GM18861 (cell line): ENCODE measurements at regions not wholly inside any gene's neighbourhood (a gene's known extent, or its start where the extent isn't known, plus 50 kb on each side); places are given as distances from the start of the nearest gene placed in this dataset.

ENCODE experiments used
- ATAC-seq: cut with Tn5 transposase; IDR thresholded peaks from one replicate; pipeline ENCODE4 v1.9.1; 2021; ENCODE audit not compliant: unreplicated experiment

- no peak for ATAC-seq
Measured at GRCh38 chr17:37796076-37796475, 51.2 kb upstream of the HNF1B start.
